Neural cell (in vitro differentiated cells): ENCODE measurements at regions not wholly inside any gene's neighbourhood (a gene's known extent, or its start where the extent isn't known, plus 50 kb on each side); places are given as distances from the start of the nearest gene placed in this dataset.

Experiments
- H2AFZ ChIP-seq: fragments of 200-600, 300-800 bp; sonication (generic), shearing (Covaris generic); 2 replicates; pipeline ENCODE4 v1.6.0; 2014; ENCODE audit warnings: low read depth, mild to moderate bottlenecking, antibody characterized with exemption, low read length, moderate library complexity
- H3F3A ChIP-seq: fragments of 200-600 bp; shearing (Covaris generic); 2 replicates; pipeline ENCODE4 v1.6.1; 2016; ENCODE audit warnings: mild to moderate bottlenecking, moderate library complexity, mixed read lengths, antibody characterized with exemption, low read length; ENCODE audit not compliant: insufficient read depth, poor library complexity, severe bottlenecking
- H3K27ac ChIP-seq: fragments of 200-600, 300-800 bp; sonication (generic), shearing (Covaris generic); 2 replicates; pipeline ENCODE4 v1.5.1; 2014; ENCODE audit warnings: mild to moderate bottlenecking, low read length, moderate library complexity
- H3K27me3 ChIP-seq: fragments of 300-800, 200-600 bp; sonication (generic), shearing (Covaris generic); 2 replicates; pipeline ENCODE4 v1.6.0; 2014; ENCODE audit warnings: mild to moderate bottlenecking, low read depth, low read length, moderate library complexity; ENCODE audit not compliant: insufficient read depth
- H3K36me3 ChIP-seq: fragments of 300-800, 200-600 bp; sonication (generic), shearing (Covaris generic); 2 replicates; pipeline ENCODE4 v1.5.1; 2014; ENCODE audit warnings: mild to moderate bottlenecking, antibody characterized with exemption, low read length, moderate library complexity; ENCODE audit not compliant: insufficient read depth
- H3K4me2 ChIP-seq: fragments of 300-800, 200-600 bp; sonication (generic), shearing (Covaris generic); 2 replicates; pipeline ENCODE4 v1.6.0; 2014; ENCODE audit warnings: mild to moderate bottlenecking, low read length
- H3K4me3 ChIP-seq: fragments of 300-800, 200-600 bp; sonication (generic), shearing (Covaris generic); 2 replicates; pipeline ENCODE4 v1.5.1; 2014; ENCODE audit warnings: mild to moderate bottlenecking, low read length, moderate library complexity
- H3K79me2 ChIP-seq: fragments of 200-600 bp; shearing (Covaris generic); replicated peaks from 2 replicates; pipeline ENCODE4 v1.6.0; 2014; ENCODE audit warnings: mild to moderate bottlenecking, low read length, moderate library complexity; ENCODE audit not compliant: insufficient read depth
- H3K9ac ChIP-seq: fragments of 300-800, 200-600 bp; sonication (generic), shearing (Covaris generic); 2 replicates; pipeline ENCODE4 v1.6.1; 2016; ENCODE audit warnings: mild to moderate bottlenecking, low read length, mixed read lengths
- H3K9me2 ChIP-seq: fragments of 200-600 bp; shearing (Covaris generic); 2 replicates; pipeline ENCODE4 v1.6.1; 2016; ENCODE audit warnings: mild to moderate bottlenecking, low read length, mixed read lengths; ENCODE audit not compliant: insufficient read depth
- H3K9me3 ChIP-seq: fragments of 200-600, 300-800 bp; sonication (generic), shearing (Covaris generic); 2 replicates; pipeline ENCODE4 v1.6.1; 2016; ENCODE audit warnings: mild to moderate bottlenecking, mixed run types, low read length, moderate library complexity, mixed read lengths
- H4K20me1 ChIP-seq: fragments of 200-600 bp; shearing (Covaris generic); 2 replicates; pipeline ENCODE4 v1.6.1; 2016; ENCODE audit warnings: mild to moderate bottlenecking, mixed run types; ENCODE audit not compliant: insufficient read depth
- CTCF ChIP-seq: fragments of 450-650 bp; IDR thresholded peaks from 2 replicates; pipeline ENCODE4 v1.5.1; 2014; ENCODE audit warnings: antibody characterized with exemption, mild to moderate bottlenecking, moderate library complexity; ENCODE audit not compliant: poor library complexity, severe bottlenecking
- EP300 ChIP-seq: fragments of 450-650 bp; conservative IDR thresholded peaks from 2 replicates; pipeline ENCODE4 v1.6.1; 2014; ENCODE audit warnings: antibody characterized with exemption, mild to moderate bottlenecking, moderate library complexity; ENCODE audit not compliant: poor library complexity, severe bottlenecking
- EZH2 ChIP-seq: fragments of 200-600, 300-800 bp; shearing (Covaris generic), sonication (generic); IDR thresholded peaks from 2 replicates; pipeline ENCODE4 v1.6.1; 2014; ENCODE audit warnings: antibody characterized with exemption, low read length, borderline replicate concordance, mild to moderate bottlenecking; ENCODE audit not compliant: insufficient read depth, poor library complexity, severe bottlenecking
- MXI1 ChIP-seq: fragments of 450-650 bp; conservative IDR thresholded peaks from 2 replicates; pipeline ENCODE4 v1.6.1; 2014; ENCODE audit warnings: antibody characterized with exemption, mild to moderate bottlenecking; ENCODE audit not compliant: poor library complexity, severe bottlenecking
- POLR2AphosphoS5 ChIP-seq: IDR thresholded peaks from 2 replicates; pipeline ENCODE4 v1.6.1; 2012
- RAD21 ChIP-seq: fragments of 450-650 bp; conservative IDR thresholded peaks from 2 replicates; pipeline ENCODE4 v1.6.1; 2014; ENCODE audit warnings: antibody characterized with exemption, mild to moderate bottlenecking, moderate library complexity
- REST ChIP-seq: IDR thresholded peaks from 2 replicates; pipeline ENCODE4 v1.6.1; 2012; ENCODE audit warnings: borderline replicate concordance
- SMC3 ChIP-seq: fragments of 450-650 bp; conservative IDR thresholded peaks from 2 replicates; pipeline ENCODE4 v1.6.1; 2014; ENCODE audit warnings: antibody characterized with exemption, mild to moderate bottlenecking, moderate library complexity; ENCODE audit not compliant: poor library complexity
- TAF1 ChIP-seq: IDR thresholded peaks from 2 replicates; pipeline ENCODE4 v1.6.1; 2012; ENCODE audit warnings: low read depth

- H3K9me2 ChIP-seq = no peaks in the 10 kb centered on the region
- no peaks in the 10 kb centered on the region for H3K36me3 ChIP-seq
- H3K4me3 ChIP-seq = no peak overlapping the region
- no peak overlapping the region for H3K4me2 ChIP-seq
- no peaks in the 10 kb centered on the region for H3K27me3 ChIP-seq
- TF ChIP-seq POLR2AphosphoS5 = no peak
- no peak for TF ChIP-seq MXI1
- TF ChIP-seq RAD21 = no peak
- TF ChIP-seq REST = no peak
- no peak for TF ChIP-seq TAF1
- no peak overlapping the region for H3K9ac ChIP-seq
- no peak overlapping the region for H3K27ac ChIP-seq
- H2AFZ ChIP-seq = no peak overlapping the region
- no peaks in the 10 kb centered on the region for H3F3A ChIP-seq
- H4K20me1 ChIP-seq = no peaks in the 10 kb centered on the region
- H3K9me3 ChIP-seq = no peaks in the 10 kb centered on the region
- H3K79me2 ChIP-seq = no peaks in the 10 kb centered on the region
These were observed 140.6 kb downstream of the MRPS6 start for GRCh38 chr21:34213959-34214358.

- H3F3A ChIP-seq = no peaks in the 10 kb centered on the region
- no peaks in the 10 kb centered on the region for H3K9me3 ChIP-seq
- H3K79me2 ChIP-seq = no peaks in the 10 kb centered on the region
- no peak overlapping the region for H2AFZ ChIP-seq
- no peak overlapping the region for H3K4me2 ChIP-seq
- no peaks in the 10 kb centered on the region for H3K9me2 ChIP-seq
- no peak overlapping the region for H3K9ac ChIP-seq
- H3K36me3 ChIP-seq = no peaks in the 10 kb centered on the region
- H3K27ac ChIP-seq = no peak overlapping the region
- no peak for TF ChIP-seq EZH2
- no peak for TF ChIP-seq TAF1
- TF ChIP-seq RAD21 = no peak
- TF ChIP-seq REST = no peak
- no peak for TF ChIP-seq SMC3
- TF ChIP-seq CTCF = no peak
- no peak for TF ChIP-seq EP300
- no peak for TF ChIP-seq MXI1
- no peak for TF ChIP-seq POLR2AphosphoS5
- H4K20me1 ChIP-seq = no peaks in the 10 kb centered on the region
- no peak overlapping the region for H3K4me3 ChIP-seq
- H3K27me3 ChIP-seq = no peaks in the 10 kb centered on the region
These were observed 142.1 kb downstream of the MRPS6 start for GRCh38 chr21:34215501-34215900.
